GM23248 (cell line): ENCODE measurements at regions not wholly inside any gene's neighbourhood (a gene's known extent, or its start where the extent isn't known, plus 50 kb on each side); places are given as distances from the start of the nearest gene placed in this dataset.
A peak's percentile ranks its signal among the peaks of the same experiment; 100 is the strongest.

Experiments used
- DNase-seq: peaks from one replicate; pipeline ENCODE4 v3.0.0-alpha.2; 2015
- H2AFZ ChIP-seq: fragments of 200-600 bp; sonication (generic); 2 replicates; pipeline ENCODE4 v1.6.1; 2016; ENCODE audit warnings: antibody characterized with exemption
- H3F3A ChIP-seq: fragments of 200-600 bp; sonication (generic); 2 replicates; pipeline ENCODE4 v1.6.1; 2016; ENCODE audit warnings: mild to moderate bottlenecking, antibody characterized with exemption, mixed run types; ENCODE audit not compliant: insufficient read depth
- H3K27ac ChIP-seq: fragments of 200-600 bp; sonication (generic); 2 replicates; pipeline ENCODE4 v1.5.1; 2016; ENCODE audit warnings: mild to moderate bottlenecking
- H3K27me3 ChIP-seq: fragments of 200-600 bp; sonication (generic); replicated peaks from 2 replicates; pipeline ENCODE4 v1.6.1; 2016; ENCODE audit warnings: mild to moderate bottlenecking; ENCODE audit not compliant: insufficient read depth
- H3K36me3 ChIP-seq: fragments of 200-600 bp; sonication (generic); 2 replicates; pipeline ENCODE4 v1.6.1; 2016; ENCODE audit warnings: low read depth, mild to moderate bottlenecking
- H3K4me1 ChIP-seq: fragments of 200-600 bp; sonication (generic); 2 replicates; pipeline ENCODE4 v1.6.1; 2016; ENCODE audit warnings: mild to moderate bottlenecking; ENCODE audit not compliant: insufficient read depth
- H3K4me2 ChIP-seq: fragments of 200-600 bp; sonication (generic); one replicate; pipeline ENCODE4 v1.6.1; 2016; ENCODE audit warnings: mild to moderate bottlenecking; ENCODE audit not compliant: unreplicated experiment
- H3K4me3 ChIP-seq: fragments of 200-600 bp; sonication (generic); 2 replicates; pipeline ENCODE4 v1.5.1; 2016; ENCODE audit warnings: mild to moderate bottlenecking
- H3K79me2 ChIP-seq: fragments of 200-600 bp; sonication (generic); 2 replicates; pipeline ENCODE4 v1.6.1; 2016; ENCODE audit warnings: mild to moderate bottlenecking; ENCODE audit not compliant: insufficient read depth
- H3K9ac ChIP-seq: fragments of 200-600 bp; sonication (generic); 2 replicates; pipeline ENCODE4 v1.6.1; 2016; ENCODE audit warnings: mild to moderate bottlenecking
- H3K9me2 ChIP-seq: fragments of 200-600 bp; sonication (generic); 2 replicates; pipeline ENCODE4 v1.6.1; 2016; ENCODE audit warnings: mixed run types, mild to moderate bottlenecking, moderate library complexity; ENCODE audit not compliant: insufficient read depth
- H3K9me3 ChIP-seq: fragments of 200-600 bp; sonication (generic); one replicate; pipeline ENCODE4 v1.6.1; 2017; ENCODE audit warnings: low read depth
- H4K20me1 ChIP-seq: fragments of 200-600 bp; sonication (generic); 2 replicates; pipeline ENCODE4 v1.6.0; 2016; ENCODE audit not compliant: insufficient read depth
- EZH2 ChIP-seq: fragments of 200-600 bp; sonication (generic); IDR thresholded peaks from 2 replicates; pipeline ENCODE4 v1.6.1; 2018; ENCODE audit warnings: antibody characterized with exemption, mild to moderate bottlenecking; ENCODE audit not compliant: insufficient read depth, poor library complexity, severe bottlenecking
- EZH2phosphoT487 ChIP-seq: fragments of 200-600 bp; sonication (generic); IDR thresholded peaks from 2 replicates; pipeline ENCODE4 v1.6.1; 2018; ENCODE audit warnings: antibody characterized with exemption, moderate library complexity, mild to moderate bottlenecking, low read depth; ENCODE audit not compliant: insufficient read depth
- WGBS, 2 experiments: methylation state at CpG; one replicate each; pipeline ENCODE4 v1.1.6; 2015 to 2017; ENCODE audit warnings: low lambda C conversion rate in 2 of 2, low coverage in 1 of 2; ENCODE audit errors: missing lambda C conversion rate in 2 of 2; 5-methylcytosine and 5-hydroxymethylcytosine counted together
- in situ Hi-C: fragments of 300-500 bp; cut with MboI; formaldehyde crosslinking; loops from 2 replicates; pipeline ENCODE4 v1.15.0; 2020

- Histone ChIP-seq H3K4me3 (no peak overlapping the region), H3K4me1 (peaks cover 18% of the 10 kb centered on the region), H3K27ac (peak overlapping the region; percentile 27; the same call in 1 of the 2 replicates), H2AFZ (peak overlapping the region; percentile 26), H3K9ac (no peak overlapping the region; the same call in 1 of the 2 replicates), H3K9me2 (no peaks in the 10 kb centered on the region; the same call in 1 of the 2 replicates), H3K79me2 (no peaks in the 10 kb centered on the region), H3F3A (peaks cover 14% of the 10 kb centered on the region), H3K4me2 (peak overlapping the region; percentile 1), H3K9me3 (no peaks in the 10 kb centered on the region), H3K36me3 (no peaks in the 10 kb centered on the region), H3K27me3 (no peaks in the 10 kb centered on the region), H4K20me1 (no peaks in the 10 kb centered on the region)
- 46 to 51% methylated on average over 2 of the region's 2 CpGs for WGBS, 2 experiments
- DNase-seq: peak; percentile 67
- in situ Hi-C loops: no loop called here
- TF ChIP-seq EZH2phosphoT487 (no peak), EZH2 (no peak)
These were observed 85.9 kb upstream of the ZBTB20 start for GRCh38 chr3:115233021-115233420.

GRCh38 chr3:115236496-115236895 lies 89.4 kb upstream of the ZBTB20 start:
- Histone ChIP-seq H3K9me2 (no peaks in the 10 kb centered on the region; the same call in 1 of the 2 replicates), H3F3A (peaks cover 30% of the 10 kb centered on the region), H3K9me3 (no peaks in the 10 kb centered on the region), H3K4me2 (no peak overlapping the region), H4K20me1 (no peaks in the 10 kb centered on the region), H3K36me3 (no peaks in the 10 kb centered on the region), H3K27ac (no peak overlapping the region), H3K4me3 (no peak overlapping the region), H2AFZ (no peak overlapping the region), H3K79me2 (no peaks in the 10 kb centered on the region), H3K9ac (no peak overlapping the region), H3K4me1 (peaks cover 33% of the 10 kb centered on the region), H3K27me3 (no peaks in the 10 kb centered on the region)
- WGBS, 2 experiments: 65 to 78% methylated on average over 2 of the region's 2 CpGs
- in situ Hi-C loops: no loop called here
- TF ChIP-seq EZH2 (no peak), EZH2phosphoT487 (no peak)
- DNase-seq: no peak

- H3K4me3 ChIP-seq: peak overlapping the region; percentile 40; the same call in 1 of the 2 replicates
- H3K27me3 ChIP-seq: no peaks in the 10 kb centered on the region
- no peaks in the 10 kb centered on the region for H4K20me1 ChIP-seq
- 2% methylated on average over 6 of the region's 6 CpGs for WGBS, 2 experiments
- H2AFZ ChIP-seq: peak overlapping the region; percentile 54
- DNase-seq: peak; percentile 97
- H3K79me2 ChIP-seq: no peaks in the 10 kb centered on the region
- peak overlapping the region; percentile 66 for H3K9ac ChIP-seq
- no peaks in the 10 kb centered on the region for H3K9me3 ChIP-seq
- H3K4me2 ChIP-seq: peak overlapping the region; percentile 75
- in situ Hi-C loops: no loop called here
- peak overlapping the region; percentile 85 for H3K27ac ChIP-seq
- H3K36me3 ChIP-seq: no peaks in the 10 kb centered on the region
- no peak for TF ChIP-seq EZH2
- TF ChIP-seq EZH2phosphoT487: no peak
- peaks cover 28% of the 10 kb centered on the region for H3F3A ChIP-seq
- H3K9me2 ChIP-seq: no peaks in the 10 kb centered on the region; the same call in 1 of the 2 replicates
- H3K4me1 ChIP-seq: peaks cover 22% of the 10 kb centered on the region
These were observed 92.6 kb upstream of the ZBTB20 start for GRCh38 chr3:115239717-115240116.

- Histone ChIP-seq H3K4me2 (no peak overlapping the region), H3K9me2 (no peaks in the 10 kb centered on the region), H3K79me2 (no peaks in the 10 kb centered on the region), H3K9ac (no peak overlapping the region), H3K36me3 (no peaks in the 10 kb centered on the region), H3K9me3 (no peaks in the 10 kb centered on the region), H2AFZ (no peak overlapping the region), H4K20me1 (no peaks in the 10 kb centered on the region), H3F3A (peaks cover 39% of the 10 kb centered on the region), H3K27me3 (no peaks in the 10 kb centered on the region), H3K4me3 (no peak overlapping the region), H3K4me1 (peaks cover 50% of the 10 kb centered on the region), H3K27ac (no peak overlapping the region)
- 73 to 80% methylated on average over 3 of the region's 3 CpGs for WGBS, 2 experiments
- no peak for DNase-seq
- no peak for TF ChIP-seq EZH2phosphoT487
- no peak for TF ChIP-seq EZH2
- in situ Hi-C loops: no loop called here
These were observed 97.3 kb upstream of the ZBTB20 start for GRCh38 chr3:115244350-115244749.

- Histone ChIP-seq H3K9me2 (no peaks in the 10 kb centered on the region), H3K9ac (no peak overlapping the region), H3K4me2 (peak overlapping the region; percentile 4), H3K4me3 (no peak overlapping the region), H3F3A (peaks cover 31% of the 10 kb centered on the region), H3K4me1 (peaks cover 42% of the 10 kb centered on the region), H2AFZ (no peak overlapping the region), H3K9me3 (no peaks in the 10 kb centered on the region), H3K27me3 (no peaks in the 10 kb centered on the region), H4K20me1 (no peaks in the 10 kb centered on the region), H3K36me3 (no peaks in the 10 kb centered on the region), H3K27ac (peak overlapping the region; percentile 34), H3K79me2 (no peaks in the 10 kb centered on the region)
- TF ChIP-seq EZH2phosphoT487 (no peak), EZH2 (no peak)
- in situ Hi-C loops: no loop called here
- peak; percentile 95 for DNase-seq
- whole genome bisulfite sequencing, 2 experiments: 8 to 10% methylated on average over 2 of the region's 2 CpGs
These were observed 98.3 kb upstream of the ZBTB20 start for GRCh38 chr3:115245438-115245837.
